Iris pigment epithelial cell (primary cell): ENCODE measurements at regions not wholly inside any gene's neighbourhood (a gene's known extent, or its start where the extent isn't known, plus 50 kb on each side); places are given as distances from the start of the nearest gene placed in this dataset.
A peak's percentile ranks its signal among the peaks of the same experiment; 100 is the strongest.
"Not testable (repeated sequence)": the region's sequence is repeated elsewhere in the genome, so short reads cannot be mapped to it uniquely, and the experiment has no call there.

ENCODE experiments used
- DNase-seq: peaks from one replicate; pipeline ENCODE4 v3.0.0-alpha.2; 2011; ENCODE audit warnings: low read depth

GRCh38 chr4:114087596-114088230 is 108.3 kb upstream of the ARSJ start:
- peak; percentile 86 for DNase-seq

- DNase-seq, result peak; percentile 35
Measured at GRCh38 chr4:114088481-114088880, 109.0 kb upstream of the ARSJ start.

GRCh38 chr4:114091546-114091945 is 112.1 kb upstream of the ARSJ start:
- no peak for DNase-seq

GRCh38 chr4:114093221-114093715 is 113.8 kb upstream of the ARSJ start:
- DNase-seq, result no peak

- no peak for DNase-seq
Measured at GRCh38 chr4:114100288-114101031, 121.0 kb upstream of the ARSJ start.

- no peak for DNase-seq
Measured at GRCh38 chr4:114103908-114104307, 124.5 kb upstream of the ARSJ start.

- DNase-seq, result peak; percentile 38
Measured at GRCh38 chr4:114108869-114109268, 129.4 kb upstream of the ARSJ start.

- no peak for DNase-seq
Measured at GRCh38 chr4:114109776-114110175, 130.3 kb upstream of the ARSJ start.

GRCh38 chr4:114115526-114115925 is 136.1 kb upstream of the ARSJ start:
- DNase-seq, result no peak

GRCh38 chr4:114116861-114117260 is 137.4 kb upstream of the ARSJ start:
- no peak for DNase-seq

GRCh38 chr4:114121221-114121620 is 141.8 kb upstream of the ARSJ start:
- DNase-seq, result no peak

GRCh38 chr4:114132199-114132598 is 152.8 kb upstream of the ARSJ start:
- no peak for DNase-seq

- DNase-seq, result peak; percentile 26
Measured at GRCh38 chr4:114132830-114133229, 153.4 kb upstream of the ARSJ start.

- DNase-seq, result no peak
Measured at GRCh38 chr4:114136069-114136468, 156.6 kb upstream of the ARSJ start.

GRCh38 chr4:114137984-114138383 is 158.5 kb upstream of the ARSJ start:
- DNase-seq, result no peak

GRCh38 chr4:114146947-114147618 is 167.6 kb upstream of the ARSJ start:
- no peak for DNase-seq

GRCh38 chr4:114147619-114148208 is 168.3 kb upstream of the ARSJ start:
- not testable (repeated sequence) for DNase-seq

GRCh38 chr4:114148372-114149070 is 169.1 kb upstream of the ARSJ start:
- DNase-seq, result not testable (repeated sequence)

- peak; percentile 9 for DNase-seq
Measured at GRCh38 chr4:114156371-114156770, 176.9 kb upstream of the ARSJ start.

GRCh38 chr4:114161809-114162208 is 182.4 kb upstream of the ARSJ start:
- no peak for DNase-seq

GRCh38 chr4:114163051-114163450 is 183.6 kb upstream of the ARSJ start:
- DNase-seq, result peak; percentile 4

- no peak for DNase-seq
Measured at GRCh38 chr4:114173968-114174367, 194.5 kb upstream of the ARSJ start.
